ENCODE measurements at regions not wholly inside any gene's neighbourhood (a gene's known extent, or its start where the extent isn't known, plus 50 kb on each side); places are given as distances from the start of the nearest gene placed in this dataset.

- H3K4me1 ChIP-seq (ENCODE audit: insufficient read depth, low read length), result no peaks in the 10 kb centered on the region
- H3K9ac ChIP-seq (ENCODE audit: low read depth, low read length), result no peak overlapping the region
- H3K79me2 ChIP-seq (ENCODE audit: insufficient read depth, low read length), result no peaks in the 10 kb centered on the region
- H3K27ac ChIP-seq (ENCODE audit: low read length), result no peak overlapping the region
- H3K9me3 ChIP-seq (ENCODE audit: insufficient read depth, low read length, severe bottlenecking), result peaks cover 6% of the 10 kb centered on the region
- no peak overlapping the region for H2AFZ ChIP-seq (ENCODE audit: low read depth, low read length)
- no peak for TF ChIP-seq CTCF (IDR thresholded peaks at IDR 0.05; ENCODE audit: borderline replicate concordance, extremely low read depth, low read length, poor library complexity, severe bottlenecking)
- no peak for TF ChIP-seq EZH2 (IDR thresholded peaks at IDR 0.05; ENCODE audit: borderline replicate concordance, low read depth, low read length, severe bottlenecking)
- no peaks in the 10 kb centered on the region for H3K27me3 ChIP-seq (ENCODE audit: insufficient read depth, low read length, poor library complexity)
- DNase-seq (no peak), ATAC-seq (ENCODE audit: insufficient read depth, low read depth) (no peak)
- no peaks in the 10 kb centered on the region for H3K36me3 ChIP-seq (ENCODE audit: insufficient read depth, low read length)
- no peaks in the 10 kb centered on the region for H4K20me1 ChIP-seq (ENCODE audit: insufficient read depth, low read length)
- H3K4me3 ChIP-seq (ENCODE audit: low read depth in 1 of 2, low read length in 2 of 2), result no peak overlapping the region
- H3K4me2 ChIP-seq (ENCODE audit: insufficient read depth, low read length), result no peak overlapping the region
Measured at GRCh38 chr4:11287055-11287454, 141.6 kb downstream of the HS3ST1 start.

GRCh38 chr4:11286533-11286932, 142.2 kb downstream of the HS3ST1 start:
- no peak overlapping the region for H3K9ac ChIP-seq (ENCODE audit: low read depth, low read length)
- no peak for TF ChIP-seq CTCF (IDR thresholded peaks at IDR 0.05; ENCODE audit: borderline replicate concordance, extremely low read depth, low read length, poor library complexity, severe bottlenecking)
- TF ChIP-seq EZH2 (IDR thresholded peaks at IDR 0.05; ENCODE audit: borderline replicate concordance, low read depth, low read length, severe bottlenecking), result no peak
- no peaks in the 10 kb centered on the region for H4K20me1 ChIP-seq (ENCODE audit: insufficient read depth, low read length)
- H3K4me3 ChIP-seq (ENCODE audit: low read depth in 1 of 2, low read length in 2 of 2), result no peak overlapping the region
- H3K4me2 ChIP-seq (ENCODE audit: insufficient read depth, low read length), result no peak overlapping the region
- H3K27ac ChIP-seq (ENCODE audit: low read length), result no peak overlapping the region
- no peaks in the 10 kb centered on the region for H3K27me3 ChIP-seq (ENCODE audit: insufficient read depth, low read length, poor library complexity)
- H3K4me1 ChIP-seq (ENCODE audit: insufficient read depth, low read length), result no peaks in the 10 kb centered on the region
- ATAC-seq (ENCODE audit: insufficient read depth, low read depth), result no peak
- peaks cover 6% of the 10 kb centered on the region for H3K9me3 ChIP-seq (ENCODE audit: insufficient read depth, low read length, severe bottlenecking)
- no peaks in the 10 kb centered on the region for H3K79me2 ChIP-seq (ENCODE audit: insufficient read depth, low read length)
- H3K36me3 ChIP-seq (ENCODE audit: insufficient read depth, low read length), result no peaks in the 10 kb centered on the region
- H2AFZ ChIP-seq (ENCODE audit: low read depth, low read length), result no peak overlapping the region
- no peak for DNase-seq

- H3K79me2 ChIP-seq (ENCODE audit: insufficient read depth, low read length), result no peaks in the 10 kb centered on the region
- no peaks in the 10 kb centered on the region for H3K4me1 ChIP-seq (ENCODE audit: insufficient read depth, low read length)
- H2AFZ ChIP-seq (ENCODE audit: low read depth, low read length), result no peak overlapping the region
- TF ChIP-seq CTCF (IDR thresholded peaks at IDR 0.05; ENCODE audit: borderline replicate concordance, extremely low read depth, low read length, poor library complexity, severe bottlenecking), result no peak
- no peak for TF ChIP-seq EZH2 (IDR thresholded peaks at IDR 0.05; ENCODE audit: borderline replicate concordance, low read depth, low read length, severe bottlenecking)
- H3K27me3 ChIP-seq (ENCODE audit: insufficient read depth, low read length, poor library complexity), result no peaks in the 10 kb centered on the region
- no peaks in the 10 kb centered on the region for H4K20me1 ChIP-seq (ENCODE audit: insufficient read depth, low read length)
- H3K27ac ChIP-seq (ENCODE audit: low read length), result no peak overlapping the region
- H3K4me2 ChIP-seq (ENCODE audit: insufficient read depth, low read length), result no peak overlapping the region
- H3K36me3 ChIP-seq (ENCODE audit: insufficient read depth, low read length), result no peaks in the 10 kb centered on the region
- ATAC-seq (ENCODE audit: insufficient read depth, low read depth) (no peak), DNase-seq (no peak)
- peaks cover 6% of the 10 kb centered on the region for H3K9me3 ChIP-seq (ENCODE audit: insufficient read depth, low read length, severe bottlenecking)
- no peak overlapping the region for H3K4me3 ChIP-seq (ENCODE audit: low read depth in 1 of 2, low read length in 2 of 2)
- H3K9ac ChIP-seq (ENCODE audit: low read depth, low read length), result no peak overlapping the region
Measured at GRCh38 chr4:11281720-11282119, 147.0 kb downstream of the HS3ST1 start.

GRCh38 chr4:11271263-11271662, 157.4 kb downstream of the HS3ST1 start:
- H3K27me3 ChIP-seq (ENCODE audit: insufficient read depth, low read length, poor library complexity), result no peaks in the 10 kb centered on the region
- TF ChIP-seq EZH2 (IDR thresholded peaks at IDR 0.05; ENCODE audit: borderline replicate concordance, low read depth, low read length, severe bottlenecking), result no peak
- TF ChIP-seq CTCF (IDR thresholded peaks at IDR 0.05; ENCODE audit: borderline replicate concordance, extremely low read depth, low read length, poor library complexity, severe bottlenecking), result no peak
- no peak overlapping the region for H3K4me3 ChIP-seq (ENCODE audit: low read depth in 1 of 2, low read length in 2 of 2)
- no peaks in the 10 kb centered on the region for H3K79me2 ChIP-seq (ENCODE audit: insufficient read depth, low read length)
- H3K27ac ChIP-seq (ENCODE audit: low read length), result no peak overlapping the region
- H3K4me1 ChIP-seq (ENCODE audit: insufficient read depth, low read length), result no peaks in the 10 kb centered on the region
- H3K4me2 ChIP-seq (ENCODE audit: insufficient read depth, low read length), result no peak overlapping the region
- H3K9ac ChIP-seq (ENCODE audit: low read depth, low read length), result no peak overlapping the region
- H3K9me3 ChIP-seq (ENCODE audit: insufficient read depth, low read length, severe bottlenecking), result no peaks in the 10 kb centered on the region
- H4K20me1 ChIP-seq (ENCODE audit: insufficient read depth, low read length), result no peaks in the 10 kb centered on the region
- H2AFZ ChIP-seq (ENCODE audit: low read depth, low read length), result no peak overlapping the region
- no peaks in the 10 kb centered on the region for H3K36me3 ChIP-seq (ENCODE audit: insufficient read depth, low read length)
- DNase-seq, result no peak
- ATAC-seq (ENCODE audit: insufficient read depth, low read depth), result no peak

All from DND-41 (cell line).